NCI-H2081 treated with DMSO at 0.1 percent for 48 hours (cell line): ENCODE measurements at regions not wholly inside any gene's neighbourhood (a gene's known extent, or its start where the extent isn't known, plus 50 kb on each side); places are given as distances from the start of the nearest gene placed in this dataset.

Experiments
- DNase-seq: peaks from one replicate; lab custom pipeline; 2025; lab: John Stamatoyannopoulos, UW

- no peak for DNase-seq
Observed at GRCh38 chr2:3100386-3100785, 277.2 kb downstream of the EIPR1 start.

- no peak for DNase-seq
Observed at GRCh38 chr2:3099860-3100234, 277.8 kb downstream of the EIPR1 start.

- no peak for DNase-seq
Observed at GRCh38 chr2:3099145-3099859, 278.3 kb downstream of the EIPR1 start.

- DNase-seq = no peak
Observed at GRCh38 chr2:3098231-3098630, 279.4 kb downstream of the EIPR1 start.

- DNase-seq = no peak
Observed at GRCh38 chr2:3097804-3098203, 279.8 kb downstream of the EIPR1 start.

- DNase-seq = no peak
Observed at GRCh38 chr2:3094999-3095958, 282.3 kb downstream of the EIPR1 start.

- DNase-seq = no peak
Observed at GRCh38 chr2:3094318-3094717, 283.3 kb downstream of the EIPR1 start.

- DNase-seq = no peak
Observed at GRCh38 chr2:3091696-3092095, 285.9 kb downstream of the EIPR1 start.

GRCh38 chr2:3082705-3083104 is 294.9 kb downstream of the EIPR1 start:
- no peak for DNase-seq

- no peak for DNase-seq
Observed at GRCh38 chr2:3079959-3080948, 297.4 kb downstream of the EIPR1 start.

- DNase-seq = no peak
Observed at GRCh38 chr2:3079466-3079865, 298.2 kb downstream of the EIPR1 start.

GRCh38 chr2:3078684-3079083 is 298.9 kb downstream of the EIPR1 start:
- DNase-seq = no peak

GRCh38 chr2:3076848-3077642 is 300.6 kb downstream of the EIPR1 start:
- DNase-seq = no peak

GRCh38 chr2:3075991-3076340 is 301.7 kb downstream of the EIPR1 start:
- DNase-seq = no peak

GRCh38 chr2:3075316-3075990 is 302.2 kb downstream of the EIPR1 start:
- no peak for DNase-seq

GRCh38 chr2:3073704-3074103 is 303.9 kb downstream of the EIPR1 start:
- no peak for DNase-seq

- no peak for DNase-seq
Observed at GRCh38 chr2:3073041-3073595, 304.5 kb downstream of the EIPR1 start.

GRCh38 chr2:3071685-3072263 is 305.8 kb downstream of the EIPR1 start:
- DNase-seq = no peak

- no peak for DNase-seq
Observed at GRCh38 chr2:3066831-3067230, 310.8 kb downstream of the EIPR1 start.

GRCh38 chr2:3065928-3066327 is 311.7 kb downstream of the EIPR1 start:
- DNase-seq = no peak
